Activated naive CD8-positive, alpha-beta T cell (primary cell): ENCODE measurements at regions not wholly inside any gene's neighbourhood (a gene's known extent, or its start where the extent isn't known, plus 50 kb on each side); places are given as distances from the start of the nearest gene placed in this dataset.
A peak's percentile ranks its signal among the peaks of the same experiment; 100 is the strongest.
"Not testable (repeated sequence)": the region's sequence is repeated elsewhere in the genome, so short reads cannot be mapped to it uniquely, and the experiment has no call there.

Source experiments
- H3K27ac Mint-ChIP-seq: one replicate; pipeline ENCODE4 v1.8.0; 2021; ENCODE audit warnings: mixed read lengths
- H3K27me3 Mint-ChIP-seq: one replicate; pipeline ENCODE4 v1.8.0; 2021; ENCODE audit warnings: mixed read lengths
- H3K36me3 Mint-ChIP-seq: one replicate; pipeline ENCODE4 v1.8.0; 2021; ENCODE audit warnings: mixed read lengths
- H3K4me1 Mint-ChIP-seq: one replicate; pipeline ENCODE4 v1.8.0; 2021; ENCODE audit warnings: low read depth, mixed read lengths
- H3K4me3 Mint-ChIP-seq: one replicate; pipeline ENCODE4 v1.8.0; 2021; ENCODE audit warnings: mild to moderate bottlenecking, mixed read lengths
- H3K9me3 Mint-ChIP-seq: one replicate; pipeline ENCODE4 v1.8.0; 2021; ENCODE audit warnings: low read depth, mixed read lengths

GRCh38 chr20:40869218-40870147 lies 159.1 kb upstream of the TOP1 start:
- Mint-ChIP-seq H3K27me3 (no peaks in the 10 kb centered on the region), H3K4me1 (no peaks in the 10 kb centered on the region)

GRCh38 chr20:40875116-40876085 lies 153.2 kb upstream of the TOP1 start:
- H3K4me3 Mint-ChIP-seq: no peak overlapping the region
- H3K36me3 Mint-ChIP-seq: peaks cover 2% of the 10 kb centered on the region
- H3K27ac Mint-ChIP-seq: no peak overlapping the region
- no peaks in the 10 kb centered on the region for H3K4me1 Mint-ChIP-seq
- H3K27me3 Mint-ChIP-seq: no peaks in the 10 kb centered on the region
- peaks cover 7% of the 10 kb centered on the region for H3K9me3 Mint-ChIP-seq

More at GRCh38 chr20:40869218-40870147, 159.1 kb upstream of the TOP1 start:
- Mint-ChIP-seq H3K36me3 (no peaks in the 10 kb centered on the region), H3K27ac (no peak overlapping the region), H3K4me3 (no peak overlapping the region), H3K9me3 (no peaks in the 10 kb centered on the region)

DNA sequence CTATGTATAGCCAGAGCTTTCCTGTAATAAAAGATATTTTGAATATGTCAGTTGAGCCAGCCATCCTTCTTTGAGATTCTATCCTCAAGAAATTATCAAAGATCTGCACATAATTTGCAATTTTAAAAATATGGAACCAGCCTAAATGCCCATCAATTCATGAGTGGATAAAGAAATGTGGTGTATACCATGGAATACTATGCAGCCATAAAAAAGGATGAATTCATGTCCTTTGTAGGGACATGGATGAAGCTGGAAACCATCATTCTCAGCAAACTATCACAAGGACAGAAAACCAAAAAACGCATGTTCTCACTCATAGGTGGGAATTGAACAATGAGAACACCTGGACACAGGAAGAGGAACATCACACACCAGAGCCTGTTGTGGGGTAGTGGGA lies 150.5 kb upstream of the TOP1 start:
- H3K4me3 Mint-ChIP-seq, H3K27me3 Mint-ChIP-seq, H3K27ac Mint-ChIP-seq, H3K36me3 Mint-ChIP-seq: not testable (repeated sequence)
- Mint-ChIP-seq H3K9me3 (peaks cover 10% of the 10 kb centered on the region), H3K4me1 (peaks cover 16% of the 10 kb centered on the region)

DNA sequence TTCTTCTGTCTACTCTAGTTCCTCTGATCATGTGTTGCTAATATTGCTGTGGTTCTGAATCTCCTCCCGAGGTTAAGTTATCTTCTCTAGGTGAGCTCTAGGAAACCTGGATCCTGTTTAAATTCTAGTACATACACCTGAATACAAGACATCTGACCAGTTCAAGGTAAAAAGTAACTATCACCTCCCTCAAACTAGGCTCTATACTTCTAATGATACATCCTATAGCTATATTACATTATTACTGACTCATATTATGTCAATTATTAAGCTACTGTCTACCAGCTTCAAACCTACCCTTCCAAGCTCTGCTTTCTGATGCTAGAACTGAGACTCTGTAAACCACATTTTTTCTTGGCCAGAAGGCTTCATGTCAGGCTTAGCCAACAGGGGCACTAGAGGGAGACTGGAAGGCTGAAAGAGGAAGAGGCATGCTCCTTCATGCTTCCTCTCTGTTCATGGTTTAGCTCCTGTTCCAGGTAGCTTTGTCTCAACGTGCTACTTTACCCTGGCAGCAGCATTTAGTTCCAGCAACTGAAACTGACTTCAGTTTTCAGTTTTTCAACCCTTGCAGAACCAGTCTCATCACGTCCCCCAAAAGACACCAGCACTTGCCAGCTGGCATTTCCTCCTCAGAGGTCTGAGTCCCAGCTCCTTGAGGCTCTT lies 148.4 kb upstream of the TOP1 start:
- H3K27ac Mint-ChIP-seq: no peak overlapping the region

GRCh38 chr20:40880729-40881109 lies 147.9 kb upstream of the TOP1 start:
- no peaks in the 10 kb centered on the region for H3K27me3 Mint-ChIP-seq
- H3K36me3 Mint-ChIP-seq: peaks cover 6% of the 10 kb centered on the region
- H3K9me3 Mint-ChIP-seq: peaks cover 10% of the 10 kb centered on the region
- peaks cover 22% of the 10 kb centered on the region for H3K4me1 Mint-ChIP-seq
- no peak overlapping the region for H3K27ac Mint-ChIP-seq
- H3K4me3 Mint-ChIP-seq: no peak overlapping the region

More for the DNA sequence above, 148.4 kb upstream of the TOP1 start:
- Mint-ChIP-seq H3K36me3 (peaks cover 6% of the 10 kb centered on the region), H3K9me3 (peaks cover 10% of the 10 kb centered on the region), H3K4me3 (no peak overlapping the region), H3K27me3 (no peaks in the 10 kb centered on the region), H3K4me1 (peaks cover 22% of the 10 kb centered on the region)

GRCh38 chr20:40882152-40882551 lies 146.5 kb upstream of the TOP1 start:
- H3K27me3 Mint-ChIP-seq: no peaks in the 10 kb centered on the region
- H3K36me3 Mint-ChIP-seq: peaks cover 6% of the 10 kb centered on the region
- peak overlapping the region; percentile 34 for H3K27ac Mint-ChIP-seq
- peaks cover 10% of the 10 kb centered on the region for H3K9me3 Mint-ChIP-seq
- H3K4me1 Mint-ChIP-seq: peaks cover 22% of the 10 kb centered on the region
- H3K4me3 Mint-ChIP-seq: no peak overlapping the region

DNA sequence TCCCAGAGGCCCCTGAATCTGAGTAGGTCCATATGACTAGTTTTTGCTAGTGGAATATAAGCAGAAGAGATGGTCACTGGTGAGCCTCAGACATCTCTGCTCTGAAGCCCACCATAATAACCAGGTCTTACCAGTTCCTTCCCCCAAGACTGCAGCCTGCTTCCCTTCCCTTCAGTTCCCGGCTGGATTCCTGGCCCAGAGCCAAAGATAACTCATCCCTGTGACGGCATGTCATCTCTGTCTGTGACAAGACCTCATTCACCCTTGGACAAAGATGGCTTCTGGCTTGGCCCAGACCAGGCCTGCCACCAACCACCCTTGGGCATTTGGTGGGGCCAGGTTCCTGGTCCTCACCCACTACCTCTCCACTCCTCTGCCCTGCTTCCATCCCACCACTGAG lies 145.5 kb upstream of the TOP1 start:
- Mint-ChIP-seq H3K9me3 (peaks cover 6% of the 10 kb centered on the region), H3K4me3 (no peak overlapping the region), H3K4me1 (peaks cover 22% of the 10 kb centered on the region), H3K27ac (no peak overlapping the region), H3K36me3 (peaks cover 6% of the 10 kb centered on the region), H3K27me3 (no peaks in the 10 kb centered on the region)

DNA sequence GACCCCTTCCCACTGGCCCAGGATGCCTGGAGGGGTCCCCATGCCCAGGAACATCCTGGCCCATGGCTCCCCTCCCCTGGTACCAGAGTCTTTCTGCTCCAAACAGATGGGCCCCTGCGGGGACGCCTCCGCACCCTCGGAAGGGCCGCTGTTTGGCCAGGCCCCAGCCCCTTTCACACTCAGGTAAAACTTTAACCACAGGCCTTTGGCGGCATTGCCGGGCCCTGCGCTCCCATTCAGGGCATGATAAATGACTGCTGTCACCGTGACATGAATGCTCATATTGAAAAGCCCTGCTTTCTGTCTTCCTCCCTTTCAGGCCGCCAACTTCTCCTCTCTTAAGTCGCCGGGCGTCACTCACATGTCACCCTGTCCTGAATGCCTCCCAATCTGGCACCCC lies 141.5 kb upstream of the TOP1 start:
- no peak overlapping the region for H3K27ac Mint-ChIP-seq
- peaks cover 23% of the 10 kb centered on the region for H3K4me1 Mint-ChIP-seq
- no peaks in the 10 kb centered on the region for H3K36me3 Mint-ChIP-seq
- no peaks in the 10 kb centered on the region for H3K27me3 Mint-ChIP-seq
- H3K9me3 Mint-ChIP-seq: no peaks in the 10 kb centered on the region
- no peak overlapping the region for H3K4me3 Mint-ChIP-seq

GRCh38 chr20:40889266-40889665 lies 139.4 kb upstream of the TOP1 start:
- H3K4me3 Mint-ChIP-seq, H3K4me1 Mint-ChIP-seq, H3K27me3 Mint-ChIP-seq, H3K9me3 Mint-ChIP-seq, H3K36me3 Mint-ChIP-seq, H3K27ac Mint-ChIP-seq: not testable (repeated sequence)

GRCh38 chr20:40890181-40890580 lies 138.4 kb upstream of the TOP1 start:
- H3K4me1 Mint-ChIP-seq: peaks cover 9% of the 10 kb centered on the region
- no peak overlapping the region for H3K27ac Mint-ChIP-seq
- H3K36me3 Mint-ChIP-seq: no peaks in the 10 kb centered on the region
- H3K27me3 Mint-ChIP-seq: no peaks in the 10 kb centered on the region
- no peak overlapping the region for H3K4me3 Mint-ChIP-seq
- H3K9me3 Mint-ChIP-seq: no peaks in the 10 kb centered on the region

DNA sequence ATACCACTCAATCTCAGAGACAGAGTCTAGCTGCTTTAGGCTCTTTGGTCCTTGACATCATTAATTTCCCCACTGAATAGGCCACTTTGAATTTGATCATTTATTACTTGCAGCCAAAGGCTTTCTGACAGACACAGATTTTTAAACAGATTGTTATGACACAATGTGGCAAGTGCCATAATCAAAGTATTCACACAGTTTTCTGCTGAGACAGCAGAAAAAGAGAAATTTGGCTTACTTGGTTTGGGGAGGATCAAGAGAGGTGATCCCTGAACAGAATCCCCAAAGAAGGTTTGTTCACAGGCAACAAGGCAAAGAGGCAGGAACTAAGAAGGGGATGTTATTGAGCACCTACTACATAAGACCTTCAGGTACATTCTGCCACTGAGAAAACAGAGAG lies 138.0 kb upstream of the TOP1 start:
- Mint-ChIP-seq H3K4me1 (peaks cover 9% of the 10 kb centered on the region), H3K4me3 (no peak overlapping the region), H3K27me3 (no peaks in the 10 kb centered on the region), H3K27ac (no peak overlapping the region), H3K36me3 (no peaks in the 10 kb centered on the region), H3K9me3 (no peaks in the 10 kb centered on the region)

GRCh38 chr20:40891351-40891750 lies 137.3 kb upstream of the TOP1 start:
- Mint-ChIP-seq H3K27ac (no peak overlapping the region), H3K9me3 (no peaks in the 10 kb centered on the region), H3K27me3 (no peaks in the 10 kb centered on the region), H3K4me3 (no peak overlapping the region), H3K36me3 (no peaks in the 10 kb centered on the region), H3K4me1 (peaks cover 9% of the 10 kb centered on the region)

GRCh38 chr20:40892642-40893041 lies 136.0 kb upstream of the TOP1 start:
- Mint-ChIP-seq H3K27me3 (no peaks in the 10 kb centered on the region), H3K36me3 (no peaks in the 10 kb centered on the region), H3K4me1 (peaks cover 9% of the 10 kb centered on the region), H3K9me3 (no peaks in the 10 kb centered on the region), H3K27ac (no peak overlapping the region), H3K4me3 (no peak overlapping the region)

DNA sequence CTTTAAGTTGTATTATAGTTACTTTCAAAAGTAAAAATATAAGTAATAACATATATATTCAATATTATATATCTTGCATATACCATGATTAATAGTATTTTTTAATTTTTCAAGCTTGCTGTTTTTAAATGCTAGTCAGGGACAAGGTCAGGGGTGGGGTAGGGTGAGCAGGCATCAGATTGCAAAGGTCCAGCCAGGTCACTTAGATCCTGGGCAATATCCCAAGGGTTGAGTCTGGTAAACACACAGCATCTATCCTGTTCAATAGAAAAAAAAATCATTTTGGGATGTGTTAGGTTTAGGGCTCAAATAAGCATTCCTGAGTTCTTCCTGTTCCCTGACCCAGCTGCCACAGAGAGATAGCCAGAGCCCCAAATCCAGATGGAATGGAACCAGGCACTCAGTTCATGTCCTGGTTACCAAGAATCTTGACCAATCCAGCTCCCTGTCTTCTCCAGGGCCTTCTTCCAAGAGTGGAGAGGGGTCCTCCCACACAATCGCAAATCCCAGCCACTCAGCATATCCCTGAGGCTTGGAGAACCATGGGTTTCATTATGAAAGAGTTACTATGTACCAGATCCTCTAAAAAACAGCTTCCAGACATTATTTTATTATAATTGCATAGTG lies 134.9 kb upstream of the TOP1 start:
- Mint-ChIP-seq H3K9me3 (no peaks in the 10 kb centered on the region), H3K27me3 (no peaks in the 10 kb centered on the region), H3K27ac (no peak overlapping the region), H3K4me3 (no peak overlapping the region), H3K36me3 (no peaks in the 10 kb centered on the region), H3K4me1 (peaks cover 9% of the 10 kb centered on the region)
